Neuronal stem cell (in vitro differentiated cells): ENCODE measurements at regions not wholly inside any gene's neighbourhood (a gene's known extent, or its start where the extent isn't known, plus 50 kb on each side); places are given as distances from the start of the nearest gene placed in this dataset.

Source experiments
- DNase-seq: peaks from one replicate; pipeline ENCODE4 v3.0.0-alpha.2; 2013; ENCODE audit warnings: low spot score
- H2AFZ ChIP-seq: one replicate; pipeline ENCODE4 v1.6.1; 2013; ENCODE audit warnings: mild to moderate bottlenecking, low read length, inconsistent platforms
- H2AK5ac ChIP-seq: 2 replicates; pipeline ENCODE4 v1.6.1; 2013; ENCODE audit warnings: low read depth, mild to moderate bottlenecking, inconsistent platforms, low read length, moderate library complexity, mixed read lengths
- H2BK120ac ChIP-seq: 2 replicates; pipeline ENCODE4 v1.6.1; 2013; ENCODE audit warnings: low read depth, mild to moderate bottlenecking, inconsistent platforms, low read length, moderate library complexity, mixed read lengths
- H2BK12ac ChIP-seq: one replicate; pipeline ENCODE4 v1.6.1; 2013; ENCODE audit warnings: low read length, inconsistent platforms
- H2BK15ac ChIP-seq: 2 replicates; pipeline ENCODE4 v1.6.1; 2013; ENCODE audit warnings: mild to moderate bottlenecking, low read length, inconsistent platforms, mixed read lengths
- H2BK5ac ChIP-seq: one replicate; pipeline ENCODE4 v1.6.1; 2013; ENCODE audit warnings: inconsistent platforms, mild to moderate bottlenecking, low read length, moderate library complexity
- H3K14ac ChIP-seq: one replicate; pipeline ENCODE4 v1.6.1; 2013; ENCODE audit warnings: low read length, inconsistent platforms
- H3K18ac ChIP-seq: 2 replicates; pipeline ENCODE4 v1.6.1; 2013; ENCODE audit warnings: low read length, inconsistent platforms
- H3K23ac ChIP-seq: 2 replicates; pipeline ENCODE4 v1.6.1; 2013; ENCODE audit warnings: low read depth, mild to moderate bottlenecking, mixed read lengths, low read length, inconsistent platforms; ENCODE audit not compliant: poor library complexity
- H3K27ac ChIP-seq: replicated peaks from 3 replicates; pipeline ENCODE4 v1.5.1; 2013; ENCODE audit warnings: low read length, inconsistent platforms
- H3K27me3 ChIP-seq, 3 experiments: 2 replicates each; pipeline ENCODE4 v1.6.1; 2013; ENCODE audit warnings: low read length in 3 of 3, mild to moderate bottlenecking in 2 of 3, inconsistent platforms in 1 of 3, low read depth in 1 of 3, mixed read lengths in 1 of 3, moderate library complexity in 1 of 3; ENCODE audit not compliant: control insufficient read depth in 3 of 3, insufficient read depth in 3 of 3
- H3K36me3 ChIP-seq, 2 donors: replicated peaks in 1 of 2; 2 replicates each; pipeline ENCODE4 v1.6.1; 2013; ENCODE audit warnings: low read length in 2 of 2; ENCODE audit not compliant: control insufficient read depth in 2 of 2, insufficient read depth in 2 of 2
- H3K4ac ChIP-seq: 2 replicates; pipeline ENCODE4 v1.6.1; 2013; ENCODE audit warnings: inconsistent platforms, mild to moderate bottlenecking, low read length, moderate library complexity
- H3K4me1 ChIP-seq, 2 donors: 1 replicate in 1 of 2; 2 replicates in 1 of 2; pipeline ENCODE4 v1.6.1; 2013; ENCODE audit warnings: low read length in 2 of 2, low read depth in 1 of 2; ENCODE audit not compliant: control insufficient read depth in 2 of 2, insufficient read depth in 1 of 2
- H3K4me2 ChIP-seq: one replicate; pipeline ENCODE4 v1.6.1; 2013; ENCODE audit warnings: mild to moderate bottlenecking, low read length, inconsistent platforms; ENCODE audit not compliant: insufficient read depth, poor library complexity, severe bottlenecking
- H3K4me3 ChIP-seq, 2 donors: 2 replicates each; pipeline ENCODE4 v1.5.1; 2013; ENCODE audit warnings: low read length in 2 of 2, mild to moderate bottlenecking in 2 of 2, inconsistent platforms in 1 of 2, moderate library complexity in 1 of 2
- H3K79me1 ChIP-seq: one replicate; pipeline ENCODE4 v1.6.1; 2013; ENCODE audit warnings: low read depth, mild to moderate bottlenecking, inconsistent platforms, low read length, moderate library complexity
- H3K9ac ChIP-seq: one replicate; pipeline ENCODE4 v1.6.1; 2013; ENCODE audit warnings: mild to moderate bottlenecking, low read depth, low read length, inconsistent platforms; ENCODE audit not compliant: poor library complexity
- H3K9me3 ChIP-seq, 2 donors: replicated peaks in 1 of 2; 2 replicates each; pipeline versions ENCODE3 to v1.6.1; 2013; ENCODE audit warnings: low read length in 2 of 2, mild to moderate bottlenecking in 2 of 2, inconsistent platforms in 1 of 2, low read depth in 1 of 2, mixed read lengths in 1 of 2, moderate library complexity in 1 of 2; ENCODE audit not compliant: control insufficient read depth in 2 of 2, insufficient read depth in 1 of 2
- H4K8ac ChIP-seq: one replicate; pipeline ENCODE4 v1.6.1; 2013; ENCODE audit warnings: low read depth, mild to moderate bottlenecking, inconsistent platforms, low read length, moderate library complexity
- H4K91ac ChIP-seq: one replicate; pipeline ENCODE4 v1.6.1; 2013; ENCODE audit warnings: low read length, low read depth, mild to moderate bottlenecking, inconsistent platforms; ENCODE audit not compliant: poor library complexity
- WGBS, 2 donors: extraction: QIAGEN DNeasy Blood & Tissue Kit; methylation state at CpG; one replicate each; pipeline ENCODE4 v1.1.7; 2013; ENCODE audit warnings: missing lambda C conversion rate in 2 of 2, mixed read lengths in 1 of 2; ENCODE audit not compliant: insufficient read length in 2 of 2, insufficient replicate concordance in 1 of 2; ENCODE audit errors: extremely low coverage in 2 of 2; 5-methylcytosine and 5-hydroxymethylcytosine counted together

- Histone ChIP-seq H3K4me1 (peaks cover 0 to 2% of the 10 kb centered on the region in 2 donors), H3K27me3 (no peaks in the 10 kb centered on the region), H3K14ac (no peak overlapping the region), H3K4me3 (no peak overlapping the region), H4K91ac (no peak overlapping the region), H2BK120ac (no peak overlapping the region), H3K23ac (no peak overlapping the region), H2BK15ac (no peak overlapping the region), H2BK12ac (no peak overlapping the region), H3K9me3 (no peaks in the 10 kb centered on the region), H3K18ac (no peak overlapping the region), H2AFZ (no peak overlapping the region), H3K9ac (no peak overlapping the region), H3K79me1 (no peaks in the 10 kb centered on the region), H2BK5ac (no peak overlapping the region), H2AK5ac (no peak overlapping the region), H4K8ac (no peak overlapping the region), H3K36me3 (no peaks in the 10 kb centered on the region), H3K27ac (no peak overlapping the region), H3K4me2 (no peak overlapping the region), H3K4ac (no peak overlapping the region)
- DNase-seq = no peak
- no CpG with 5 or more reads among the region's 2 CpGs for whole genome bisulfite sequencing, 2 donors
Observed at GRCh38 chr4:19074036-19074435, 1052.5 kb upstream of the LCORL start.

GRCh38 chr4:19063662-19064061 is 1042.1 kb upstream of the LCORL start:
- Histone ChIP-seq H2BK12ac (no peak overlapping the region), H3K23ac (no peak overlapping the region), H3K36me3 (no peaks in the 10 kb centered on the region), H3K4ac (no peak overlapping the region), H3K14ac (no peak overlapping the region), H3K9ac (no peak overlapping the region), H2AK5ac (no peak overlapping the region), H3K18ac (no peak overlapping the region), H3K79me1 (no peaks in the 10 kb centered on the region), H2BK15ac (no peak overlapping the region), H4K91ac (no peak overlapping the region), H4K8ac (no peak overlapping the region), H3K4me3 (no peak overlapping the region), H2BK120ac (no peak overlapping the region), H3K9me3 (peaks cover 0 to 7% of the 10 kb centered on the region in 2 donors), H2BK5ac (no peak overlapping the region), H3K27me3 (no peaks in the 10 kb centered on the region), H3K4me1 (no peaks in the 10 kb centered on the region), H2AFZ (no peak overlapping the region), H3K27ac (no peak overlapping the region), H3K4me2 (no peak overlapping the region)
- no CpG with 5 or more reads among the region's 5 CpGs for WGBS, 2 donors
- DNase-seq = no peak

- Histone ChIP-seq H3K23ac (no peak overlapping the region), H3K4me2 (no peak overlapping the region), H3K79me1 (no peaks in the 10 kb centered on the region), H3K9me3 (no peaks in the 10 kb centered on the region), H2BK12ac (no peak overlapping the region), H4K8ac (no peak overlapping the region), H3K36me3 (no peaks in the 10 kb centered on the region), H3K27ac (no peak overlapping the region), H2AK5ac (no peak overlapping the region), H3K27me3 (no peaks in the 10 kb centered on the region), H3K4ac (no peak overlapping the region), H3K18ac (no peak overlapping the region), H2BK120ac (no peak overlapping the region), H3K9ac (no peak overlapping the region), H2BK5ac (no peak overlapping the region), H2AFZ (no peak overlapping the region), H2BK15ac (no peak overlapping the region), H4K91ac (no peak overlapping the region), H3K14ac (no peak overlapping the region), H3K4me3 (no peak overlapping the region), H3K4me1 (peaks cover 2 to 8% of the 10 kb centered on the region in 2 donors)
- WGBS, 2 donors = no CpG with 5 or more reads among the region's 1 CpG
- no peak for DNase-seq
Observed at GRCh38 chr4:19054916-19055315, 1033.4 kb upstream of the LCORL start.

- Histone ChIP-seq H3K9me3 (no peaks in the 10 kb centered on the region), H2AFZ (peak overlapping the region; percentile 78), H3K4me1 (peaks cover 2 to 9% of the 10 kb centered on the region in 2 donors), H3K4me2 (no peak overlapping the region), H3K18ac (no peak overlapping the region), H3K4me3 (no peak overlapping the region), H2BK15ac (no peak overlapping the region), H2AK5ac (no peak overlapping the region), H2BK12ac (no peak overlapping the region), H3K14ac (no peak overlapping the region), H3K27me3 (no peaks in the 10 kb centered on the region), H3K27ac (peak overlapping the region; percentile 19), H3K4ac (no peak overlapping the region), H3K23ac (no peak overlapping the region), H3K9ac (no peak overlapping the region), H2BK5ac (no peak overlapping the region), H3K79me1 (no peaks in the 10 kb centered on the region), H3K36me3 (no peaks in the 10 kb centered on the region), H4K91ac (no peak overlapping the region), H4K8ac (no peak overlapping the region), H2BK120ac (no peak overlapping the region)
- WGBS, 2 donors = no CpG with 5 or more reads among the region's 5 CpGs
- DNase-seq = no peak
Observed at GRCh38 chr4:19051831-19052230, 1030.3 kb upstream of the LCORL start.
